ENCODE measurements at regions not wholly inside any gene's neighbourhood (a gene's known extent, or its start where the extent isn't known, plus 50 kb on each side); places are given as distances from the start of the nearest gene placed in this dataset.

DNA sequence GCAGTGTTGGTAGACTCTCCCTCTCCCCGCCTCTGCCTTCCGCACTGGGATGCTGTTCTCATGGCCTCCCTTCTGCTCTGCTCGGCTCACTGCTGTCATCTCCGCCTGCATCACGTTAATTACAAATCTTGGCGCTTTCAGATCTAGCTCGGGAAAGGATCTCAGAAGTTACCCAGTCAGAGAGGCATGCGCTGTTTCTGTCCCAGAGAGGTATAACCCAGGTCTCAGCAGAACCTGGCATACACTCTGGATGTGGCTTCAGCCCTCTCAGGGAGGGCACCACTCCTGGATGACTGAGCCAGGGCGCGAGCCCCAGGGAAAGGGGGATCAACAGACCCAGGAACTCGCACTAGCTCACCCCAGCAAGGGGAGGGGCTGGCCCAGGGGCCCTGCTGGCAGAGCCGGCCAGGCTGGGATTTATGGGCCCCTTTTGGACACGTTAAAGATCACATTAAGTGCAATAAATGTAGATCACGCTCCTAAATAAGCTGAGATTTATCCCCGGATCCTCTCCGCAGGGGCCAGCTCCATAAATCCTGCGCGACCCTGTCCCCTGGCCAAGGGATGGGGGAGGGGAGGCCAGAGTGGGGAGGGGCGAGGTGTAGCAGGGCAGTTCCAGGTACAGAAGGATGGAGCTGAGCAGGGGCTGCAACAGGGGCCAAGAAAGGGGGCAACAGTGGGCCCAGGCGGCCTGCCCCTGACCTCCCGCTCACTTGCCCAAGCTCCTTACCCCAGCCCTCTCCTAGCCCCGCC lies 101.3 kb upstream of the ZBTB40 start:
- Histone ChIP-seq H3K27me3 (ENCODE audit: insufficient read depth, low read length) (peaks cover 48% of the 10 kb centered on the region), H3K9ac (ENCODE audit: low read length) (no peak overlapping the region), H3K36me3 (ENCODE audit: insufficient read depth, low read length) (no peaks in the 10 kb centered on the region), H3K4me2 (ENCODE audit: low read length) (no peak overlapping the region), H2AFZ (ENCODE audit: low read depth, low read length) (no peak overlapping the region), H3K79me2 (ENCODE audit: insufficient read depth, low read length) (no peaks in the 10 kb centered on the region), H4K20me1 (ENCODE audit: insufficient read depth, low read length) (no peaks in the 10 kb centered on the region), H3K9me3 (ENCODE audit: insufficient read depth, low read depth, low read length) (no peaks in the 10 kb centered on the region), H3K27ac (ENCODE audit: low read depth, low read length) (no peak overlapping the region), H3K4me1 (ENCODE audit: insufficient read depth, low read length) (no peaks in the 10 kb centered on the region), H3K4me3 (ENCODE audit: insufficient read depth, low read depth, low read length) (no peak overlapping the region)
- FAIRE-seq (no peak), DNase-seq (ENCODE audit: low read depth) (no peak)
- TF ChIP-seq, protein P1, sequence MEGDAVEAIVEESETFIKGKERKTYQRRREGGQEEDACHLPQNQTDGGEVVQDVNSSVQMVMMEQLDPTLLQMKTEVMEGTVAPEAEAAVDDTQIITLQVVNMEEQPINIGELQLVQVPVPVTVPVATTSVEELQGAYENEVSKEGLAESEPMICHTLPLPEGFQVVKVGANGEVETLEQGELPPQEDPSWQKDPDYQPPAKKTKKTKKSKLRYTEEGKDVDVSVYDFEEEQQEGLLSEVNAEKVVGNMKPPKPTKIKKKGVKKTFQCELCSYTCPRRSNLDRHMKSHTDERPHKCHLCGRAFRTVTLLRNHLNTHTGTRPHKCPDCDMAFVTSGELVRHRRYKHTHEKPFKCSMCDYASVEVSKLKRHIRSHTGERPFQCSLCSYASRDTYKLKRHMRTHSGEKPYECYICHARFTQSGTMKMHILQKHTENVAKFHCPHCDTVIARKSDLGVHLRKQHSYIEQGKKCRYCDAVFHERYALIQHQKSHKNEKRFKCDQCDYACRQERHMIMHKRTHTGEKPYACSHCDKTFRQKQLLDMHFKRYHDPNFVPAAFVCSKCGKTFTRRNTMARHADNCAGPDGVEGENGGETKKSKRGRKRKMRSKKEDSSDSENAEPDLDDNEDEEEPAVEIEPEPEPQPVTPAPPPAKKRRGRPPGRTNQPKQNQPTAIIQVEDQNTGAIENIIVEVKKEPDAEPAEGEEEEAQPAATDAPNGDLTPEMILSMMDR (IDR thresholded peaks at IDR 0.05; ENCODE audit: insufficient read depth, low read depth, low read length) = no peak
- no peak for TF ChIP-seq EZH2 (IDR thresholded peaks at IDR 0.05; ENCODE audit: insufficient read depth, low read length)
- H3K4me3 Mint-ChIP-seq (ENCODE audit: unreplicated experiment) = no peak overlapping the region
- H3K9me3 Mint-ChIP-seq (ENCODE audit: unreplicated experiment) = no peaks in the 10 kb centered on the region
- H3K27me3 Mint-ChIP-seq (ENCODE audit: low read depth, unreplicated experiment) = peaks cover 38% of the 10 kb centered on the region
- H3K27ac Mint-ChIP-seq (ENCODE audit: unreplicated experiment) = no peak overlapping the region
- peaks cover 4% of the 10 kb centered on the region for H3K4me1 Mint-ChIP-seq (ENCODE audit: low read depth, unreplicated experiment)
- no peaks in the 10 kb centered on the region for H3K36me3 Mint-ChIP-seq (ENCODE audit: low read depth, unreplicated experiment)

DNA sequence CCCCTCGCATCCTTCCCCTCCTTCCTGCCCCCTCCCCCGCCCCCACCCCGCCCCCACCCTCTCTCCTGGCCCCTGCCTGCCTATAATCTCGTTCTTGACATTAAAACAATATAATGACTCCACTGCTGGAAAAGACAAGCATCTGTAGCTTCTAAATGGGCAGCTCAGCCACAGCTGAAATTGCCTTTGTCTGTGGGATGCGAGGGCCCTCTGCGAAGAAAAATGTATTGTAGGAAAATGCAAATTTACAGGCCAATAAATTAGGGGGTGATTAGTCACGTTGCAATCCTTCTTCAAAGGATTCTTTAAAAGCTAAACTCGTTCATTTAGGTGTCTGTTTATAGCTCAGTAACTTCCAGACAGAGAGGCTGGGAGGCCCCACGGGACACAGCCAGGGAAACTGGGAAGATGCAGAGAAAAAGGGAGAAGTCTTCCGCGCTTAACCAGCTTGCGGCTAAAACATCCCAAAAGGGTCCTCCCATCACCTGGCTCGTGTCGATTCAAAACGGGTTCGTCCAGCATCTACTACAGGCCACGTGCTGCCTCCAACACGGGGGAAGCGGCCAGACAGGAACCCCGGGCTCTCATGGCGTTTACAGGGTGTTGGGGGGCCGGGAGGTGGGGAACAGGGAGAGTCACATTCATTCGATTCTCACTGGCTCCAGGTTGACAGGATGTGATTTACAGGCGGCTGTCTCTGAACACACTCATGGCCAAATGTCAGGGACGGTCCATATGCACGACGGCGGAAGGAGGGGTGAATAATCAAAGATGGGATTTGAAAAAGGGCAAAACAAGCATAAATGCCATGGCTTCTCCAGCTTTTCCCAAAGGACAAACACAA lies 100.5 kb upstream of the ZBTB40 start:
- Histone ChIP-seq H2AFZ (ENCODE audit: low read depth, low read length) (no peak overlapping the region), H3K79me2 (ENCODE audit: insufficient read depth, low read length) (no peaks in the 10 kb centered on the region), H3K4me1 (ENCODE audit: insufficient read depth, low read length) (no peaks in the 10 kb centered on the region), H3K9me3 (ENCODE audit: insufficient read depth, low read depth, low read length) (no peaks in the 10 kb centered on the region), H3K9ac (ENCODE audit: low read length) (no peak overlapping the region), H3K27me3 (ENCODE audit: insufficient read depth, low read length) (peaks cover 43% of the 10 kb centered on the region), H3K4me3 (ENCODE audit: insufficient read depth, low read depth, low read length) (no peak overlapping the region), H4K20me1 (ENCODE audit: insufficient read depth, low read length) (no peaks in the 10 kb centered on the region), H3K36me3 (ENCODE audit: insufficient read depth, low read length) (no peaks in the 10 kb centered on the region), H3K27ac (ENCODE audit: low read depth, low read length) (no peak overlapping the region), H3K4me2 (ENCODE audit: low read length) (no peak overlapping the region)
- no peaks in the 10 kb centered on the region for H3K36me3 Mint-ChIP-seq (ENCODE audit: low read depth, unreplicated experiment)
- no peak overlapping the region for H3K27ac Mint-ChIP-seq (ENCODE audit: unreplicated experiment)
- peaks cover 42% of the 10 kb centered on the region for H3K27me3 Mint-ChIP-seq (ENCODE audit: low read depth, unreplicated experiment)
- FAIRE-seq = no peak
- TF ChIP-seq, protein P1 (IDR thresholded peaks at IDR 0.05; ENCODE audit: insufficient read depth, low read depth, low read length) = no peak
- TF ChIP-seq EZH2 (IDR thresholded peaks at IDR 0.05; ENCODE audit: insufficient read depth, low read length) = peak; percentile 15
- no peaks in the 10 kb centered on the region for H3K9me3 Mint-ChIP-seq (ENCODE audit: unreplicated experiment)
- peaks cover 4% of the 10 kb centered on the region for H3K4me1 Mint-ChIP-seq (ENCODE audit: low read depth, unreplicated experiment)
- DNase-seq (ENCODE audit: low read depth) = no peak
- no peak overlapping the region for H3K4me3 Mint-ChIP-seq (ENCODE audit: unreplicated experiment)
